Activated T-cell treated with anti-CD3 and anti-CD28 coated beads for 1 hour (primary cell): ENCODE measurements at regions not wholly inside any gene's neighbourhood (a gene's known extent, or its start where the extent isn't known, plus 50 kb on each side); places are given as distances from the start of the nearest gene placed in this dataset.

Source experiments
- DNase-seq: peaks from one replicate; pipeline ENCODE4 v3.0.0-alpha.2; 2020; ENCODE audit warnings: low read depth

- DNase-seq = no peak
Observed at GRCh38 chr6:134708079-134708478, 241.8 kb downstream of the ALDH8A1 start.

GRCh38 chr6:134707342-134708031 is 242.4 kb downstream of the ALDH8A1 start:
- no peak for DNase-seq

- DNase-seq = no peak
Observed at GRCh38 chr6:134706806-134707205, 243.1 kb downstream of the ALDH8A1 start.

- no peak for DNase-seq
Observed at GRCh38 chr6:134706153-134706552, 243.7 kb downstream of the ALDH8A1 start.

GRCh38 chr6:134703206-134703605 is 246.7 kb downstream of the ALDH8A1 start:
- no peak for DNase-seq

- DNase-seq = no peak
Observed at GRCh38 chr6:134702279-134702678, 247.6 kb downstream of the ALDH8A1 start.

- no peak for DNase-seq
Observed at GRCh38 chr6:134701301-134701700, 248.6 kb downstream of the ALDH8A1 start.

GRCh38 chr6:134698228-134698627 is 251.7 kb downstream of the ALDH8A1 start:
- DNase-seq = no peak

- no peak for DNase-seq
Observed at GRCh38 chr6:134692008-134692407, 257.9 kb downstream of the ALDH8A1 start.

- DNase-seq = no peak
Observed at GRCh38 chr6:134691180-134691579, 258.7 kb downstream of the ALDH8A1 start.

GRCh38 chr6:134690048-134690447 is 259.9 kb downstream of the ALDH8A1 start:
- DNase-seq = no peak

GRCh38 chr6:134689641-134690040 is 260.3 kb downstream of the ALDH8A1 start:
- DNase-seq = no peak

GRCh38 chr6:134689177-134689576 is 260.7 kb downstream of the ALDH8A1 start:
- no peak for DNase-seq

- no peak for DNase-seq
Observed at GRCh38 chr6:134686071-134686470, 263.8 kb downstream of the ALDH8A1 start.

GRCh38 chr6:134684423-134684795 is 265.5 kb downstream of the ALDH8A1 start:
- no peak for DNase-seq

- DNase-seq = no peak
Observed at GRCh38 chr6:134683783-134684422, 266.0 kb downstream of the ALDH8A1 start.

- DNase-seq = no peak
Observed at GRCh38 chr6:134680433-134680832, 269.5 kb downstream of the ALDH8A1 start.

- no peak for DNase-seq
Observed at GRCh38 chr6:134680021-134680420, 269.9 kb downstream of the ALDH8A1 start.

- DNase-seq = no peak
Observed at GRCh38 chr6:134678436-134678889, 271.4 kb downstream of the ALDH8A1 start.

GRCh38 chr6:134676307-134677281 is 273.3 kb downstream of the ALDH8A1 start:
- DNase-seq = no peak

- no peak for DNase-seq
Observed at GRCh38 chr6:134675110-134676054, 274.5 kb downstream of the ALDH8A1 start.
